ENCODE measurements at regions not wholly inside any gene's neighbourhood (a gene's known extent, or its start where the extent isn't known, plus 50 kb on each side); places are given as distances from the start of the nearest gene placed in this dataset.

- DNase-seq (ENCODE audit: extremely low read depth, insufficient read length) = no peak
- no peak overlapping the region for H3K4me3 ChIP-seq (replicated peaks; ENCODE audit: low read depth, low read length)
- H3K36me3 ChIP-seq (ENCODE audit: control insufficient read depth, insufficient read depth, low read length) = no peaks in the 10 kb centered on the region
- H3K27me3 ChIP-seq (replicated peaks; ENCODE audit: control insufficient read depth, insufficient read depth, low read length) = no peaks in the 10 kb centered on the region
- TF ChIP-seq CTCF (IDR thresholded peaks at IDR 0.05; ENCODE audit: insufficient read depth, low read length, poor library complexity, severe bottlenecking) = no peak
These were observed 339.6 kb upstream of the ITGA1 start for GRCh38 chr5:52448111-52448510.

DNA sequence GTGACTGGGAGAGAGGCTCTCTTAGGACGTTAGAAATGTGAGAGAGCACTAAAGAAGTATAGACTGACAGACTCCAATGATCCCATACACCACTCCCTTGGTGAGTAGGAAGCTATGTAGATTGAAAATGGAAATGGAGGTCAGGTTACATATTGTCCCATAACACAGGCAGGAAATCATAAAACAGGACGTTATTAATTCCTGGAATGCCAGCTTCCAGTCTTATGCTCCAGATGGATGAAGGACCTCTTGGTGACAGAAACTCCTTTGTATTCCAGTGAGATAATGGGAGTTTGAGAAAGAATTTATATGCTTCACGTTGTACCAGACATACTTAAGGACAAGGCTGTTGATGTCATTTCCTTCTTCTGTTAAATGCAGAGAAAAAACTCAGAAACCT is 338.2 kb upstream of the ITGA1 start:
- DNase-seq (ENCODE audit: extremely low read depth, insufficient read length) = no peak
- Histone ChIP-seq H3K4me3 (replicated peaks; ENCODE audit: low read depth, low read length) (no peak overlapping the region), H3K36me3 (ENCODE audit: control insufficient read depth, insufficient read depth, low read length) (no peaks in the 10 kb centered on the region), H3K27me3 (replicated peaks; ENCODE audit: control insufficient read depth, insufficient read depth, low read length) (no peaks in the 10 kb centered on the region)
- TF ChIP-seq CTCF (IDR thresholded peaks at IDR 0.05; ENCODE audit: insufficient read depth, low read length, poor library complexity, severe bottlenecking) = no peak

GRCh38 chr5:52452098-52452497 is 335.6 kb upstream of the ITGA1 start:
- no peak for DNase-seq (ENCODE audit: extremely low read depth, insufficient read length)
- no peak overlapping the region for H3K4me3 ChIP-seq (replicated peaks; ENCODE audit: low read depth, low read length)
- no peak for TF ChIP-seq CTCF (IDR thresholded peaks at IDR 0.05; ENCODE audit: insufficient read depth, low read length, poor library complexity, severe bottlenecking)
- no peaks in the 10 kb centered on the region for H3K27me3 ChIP-seq (replicated peaks; ENCODE audit: control insufficient read depth, insufficient read depth, low read length)
- H3K36me3 ChIP-seq (ENCODE audit: control insufficient read depth, insufficient read depth, low read length) = no peaks in the 10 kb centered on the region

- no peak for TF ChIP-seq CTCF (IDR thresholded peaks at IDR 0.05; ENCODE audit: insufficient read depth, low read length, poor library complexity, severe bottlenecking)
- Histone ChIP-seq H3K27me3 (replicated peaks; ENCODE audit: control insufficient read depth, insufficient read depth, low read length) (no peaks in the 10 kb centered on the region), H3K36me3 (ENCODE audit: control insufficient read depth, insufficient read depth, low read length) (no peaks in the 10 kb centered on the region), H3K4me3 (replicated peaks; ENCODE audit: low read depth, low read length) (no peak overlapping the region)
- DNase-seq (ENCODE audit: extremely low read depth, insufficient read length) = no peak
These were observed 334.5 kb upstream of the ITGA1 start for GRCh38 chr5:52453176-52453575.

GRCh38 chr5:52455920-52456319 is 331.8 kb upstream of the ITGA1 start:
- DNase-seq (ENCODE audit: extremely low read depth, insufficient read length) = no peak
- TF ChIP-seq CTCF (IDR thresholded peaks at IDR 0.05; ENCODE audit: insufficient read depth, low read length, poor library complexity, severe bottlenecking) = no peak
- no peak overlapping the region for H3K4me3 ChIP-seq (replicated peaks; ENCODE audit: low read depth, low read length)
- H3K27me3 ChIP-seq (replicated peaks; ENCODE audit: control insufficient read depth, insufficient read depth, low read length) = no peaks in the 10 kb centered on the region
- H3K36me3 ChIP-seq (ENCODE audit: control insufficient read depth, insufficient read depth, low read length) = no peaks in the 10 kb centered on the region

DNA sequence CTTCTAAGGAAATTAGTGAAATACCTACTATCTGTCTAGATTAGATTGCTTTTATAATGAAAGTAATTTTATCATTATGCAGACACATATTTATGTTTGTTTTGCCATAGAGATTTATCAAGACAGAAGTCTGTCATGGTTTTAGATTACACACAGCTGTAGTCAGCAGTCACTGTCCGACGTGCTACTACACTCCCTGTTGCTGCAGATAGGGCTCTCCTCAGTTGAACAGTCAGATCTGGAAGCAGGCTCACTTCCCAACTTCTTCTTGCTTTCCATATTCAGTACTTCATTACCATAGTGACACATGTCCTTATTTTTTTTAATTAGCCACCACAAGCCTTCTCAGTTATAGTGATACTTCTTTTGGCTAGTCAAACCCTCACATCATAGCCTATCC is 329.9 kb upstream of the ITGA1 start:
- no peak for DNase-seq (ENCODE audit: extremely low read depth, insufficient read length)
- no peaks in the 10 kb centered on the region for H3K36me3 ChIP-seq (ENCODE audit: control insufficient read depth, insufficient read depth, low read length)
- no peak for TF ChIP-seq CTCF (IDR thresholded peaks at IDR 0.05; ENCODE audit: insufficient read depth, low read length, poor library complexity, severe bottlenecking)
- H3K4me3 ChIP-seq (replicated peaks; ENCODE audit: low read depth, low read length) = no peak overlapping the region
- H3K27me3 ChIP-seq (replicated peaks; ENCODE audit: control insufficient read depth, insufficient read depth, low read length) = no peaks in the 10 kb centered on the region
